ENCODE measurements at regions not wholly inside any gene's neighbourhood (a gene's known extent, or its start where the extent isn't known, plus 50 kb on each side); places are given as distances from the start of the nearest gene placed in this dataset.

GRCh38 chr2:16088802-16089112, 148.4 kb downstream of the MYCN start:
- TF ChIP-seq CTCF (conservative IDR thresholded peaks at IDR 0.05; ENCODE audit: low read length) (no peak), EZH2phosphoT487 (IDR thresholded peaks at IDR 0.05; ENCODE audit: borderline replicate concordance) (no peak)
